GM12801 (cell line): ENCODE measurements at regions not wholly inside any gene's neighbourhood (a gene's known extent, or its start where the extent isn't known, plus 50 kb on each side); places are given as distances from the start of the nearest gene placed in this dataset.

Source experiments
- TF ChIP-seq, protein P1 (sequence below): IDR thresholded peaks from one replicate; pipeline ENCODE4 v1.5.1; 2011; ENCODE audit warnings: control low read depth; ENCODE audit not compliant: insufficient read length; ENCODE audit errors: extremely low read depth

DNA sequence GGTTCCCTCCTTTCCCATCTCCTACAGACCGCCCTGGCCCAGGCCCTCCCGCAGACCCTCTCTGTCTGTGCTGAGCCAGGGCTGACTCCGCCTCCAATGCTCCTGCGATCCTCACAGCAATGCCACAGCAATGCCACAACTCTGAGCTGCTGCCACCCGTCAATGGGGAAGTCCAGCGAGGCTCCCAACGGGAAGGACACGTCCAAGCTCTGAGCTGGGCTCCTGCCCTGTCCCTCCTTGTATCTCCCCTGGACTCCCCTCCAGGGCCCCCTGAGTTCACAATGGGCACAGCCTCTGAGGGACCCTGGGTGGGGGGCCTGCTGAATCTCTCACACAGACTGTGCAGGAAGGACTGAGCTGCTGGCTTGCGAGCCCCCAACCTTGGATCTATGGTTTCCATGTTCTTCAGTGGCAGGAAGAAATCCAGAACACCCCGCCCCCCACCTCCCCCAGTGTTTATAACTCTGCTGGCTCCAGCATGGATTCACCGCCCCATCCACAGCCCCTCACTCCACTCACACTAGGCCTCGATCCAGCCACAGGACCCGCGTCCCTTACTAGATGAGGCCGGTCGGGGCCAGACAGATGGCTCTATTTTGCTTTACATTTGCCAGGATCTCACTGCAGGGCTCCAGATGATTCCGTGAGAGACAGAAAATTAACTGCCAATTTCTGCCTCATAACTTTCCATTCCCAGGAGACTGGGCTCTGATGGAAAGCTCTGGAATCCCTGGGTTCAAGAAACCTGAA is 338.0 kb downstream of the MATN1 start:
- TF ChIP-seq, protein P1, sequence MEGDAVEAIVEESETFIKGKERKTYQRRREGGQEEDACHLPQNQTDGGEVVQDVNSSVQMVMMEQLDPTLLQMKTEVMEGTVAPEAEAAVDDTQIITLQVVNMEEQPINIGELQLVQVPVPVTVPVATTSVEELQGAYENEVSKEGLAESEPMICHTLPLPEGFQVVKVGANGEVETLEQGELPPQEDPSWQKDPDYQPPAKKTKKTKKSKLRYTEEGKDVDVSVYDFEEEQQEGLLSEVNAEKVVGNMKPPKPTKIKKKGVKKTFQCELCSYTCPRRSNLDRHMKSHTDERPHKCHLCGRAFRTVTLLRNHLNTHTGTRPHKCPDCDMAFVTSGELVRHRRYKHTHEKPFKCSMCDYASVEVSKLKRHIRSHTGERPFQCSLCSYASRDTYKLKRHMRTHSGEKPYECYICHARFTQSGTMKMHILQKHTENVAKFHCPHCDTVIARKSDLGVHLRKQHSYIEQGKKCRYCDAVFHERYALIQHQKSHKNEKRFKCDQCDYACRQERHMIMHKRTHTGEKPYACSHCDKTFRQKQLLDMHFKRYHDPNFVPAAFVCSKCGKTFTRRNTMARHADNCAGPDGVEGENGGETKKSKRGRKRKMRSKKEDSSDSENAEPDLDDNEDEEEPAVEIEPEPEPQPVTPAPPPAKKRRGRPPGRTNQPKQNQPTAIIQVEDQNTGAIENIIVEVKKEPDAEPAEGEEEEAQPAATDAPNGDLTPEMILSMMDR: no peak

- TF ChIP-seq, protein P1: no peak
Measured at GRCh38 chr1:30384286-30385245, 338.8 kb downstream of the MATN1 start.

DNA sequence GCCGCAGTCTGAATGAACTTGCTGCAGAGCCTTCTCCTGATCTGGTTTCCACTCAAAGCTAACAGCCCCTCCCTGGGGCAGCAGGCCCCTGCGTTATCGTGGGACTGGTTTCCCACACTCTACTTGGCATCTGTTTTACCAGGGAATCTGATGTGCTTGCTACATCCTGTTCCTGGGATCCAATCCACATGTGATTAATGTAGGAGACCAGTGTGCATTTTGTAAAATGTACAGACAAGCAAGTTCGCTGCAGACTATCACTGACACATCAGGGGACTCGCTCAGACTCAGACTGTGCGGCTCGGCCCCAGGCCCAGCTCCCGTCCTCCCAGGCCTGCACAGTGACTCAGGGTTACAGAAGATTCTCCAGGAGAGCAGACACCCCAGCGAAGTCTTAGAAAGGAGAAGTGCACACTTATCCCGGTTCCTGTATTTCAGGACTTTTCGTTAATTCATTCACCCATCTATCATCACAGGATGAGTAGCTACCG is 340.1 kb downstream of the MATN1 start:
- TF ChIP-seq, protein P1: no peak

GRCh38 chr1:30382496-30382895 is 340.9 kb downstream of the MATN1 start:
- TF ChIP-seq, protein P1: no peak

GRCh38 chr1:30381671-30382365 is 341.6 kb downstream of the MATN1 start:
- TF ChIP-seq, protein P1: no peak

- TF ChIP-seq, protein P1: no peak
Measured at GRCh38 chr1:30381266-30381665, 342.1 kb downstream of the MATN1 start.

- TF ChIP-seq, protein P1: no peak
Measured at GRCh38 chr1:30380625-30380984, 342.8 kb downstream of the MATN1 start.
